GM12873 (cell line): ENCODE measurements at regions not wholly inside any gene's neighbourhood (a gene's known extent, or its start where the extent isn't known, plus 50 kb on each side); places are given as distances from the start of the nearest gene placed in this dataset.

Source experiments
- CTCF ChIP-seq: IDR thresholded peaks from 2 replicates; pipeline ENCODE4 v1.5.1; 2012; ENCODE audit warnings: low read depth, mild to moderate bottlenecking, moderate library complexity, low read length, control low read depth; ENCODE audit not compliant: insufficient read depth; ENCODE audit errors: missing control alignments

- no peak for TF ChIP-seq CTCF
Measured at GRCh38 chr15:77853008-77853328, 220.3 kb upstream of the LINGO1 start.

- no peak for TF ChIP-seq CTCF
Measured at GRCh38 chr15:77852241-77853007, 219.7 kb upstream of the LINGO1 start.

GRCh38 chr15:77851691-77852090 lies 219.0 kb upstream of the LINGO1 start:
- TF ChIP-seq CTCF, result no peak

GRCh38 chr15:77851086-77851485 lies 218.4 kb upstream of the LINGO1 start:
- TF ChIP-seq CTCF, result no peak

GRCh38 chr15:77846986-77847385 lies 214.3 kb upstream of the LINGO1 start:
- TF ChIP-seq CTCF, result no peak

- TF ChIP-seq CTCF, result no peak
Measured at GRCh38 chr15:77846360-77846759, 213.6 kb upstream of the LINGO1 start.

GRCh38 chr15:77844798-77845446 lies 212.2 kb upstream of the LINGO1 start:
- no peak for TF ChIP-seq CTCF
